Pons (tissue), 1 donor: ENCODE measurements at regions not wholly inside any gene's neighbourhood (a gene's known extent, or its start where the extent isn't known, plus 50 kb on each side); places are given as distances from the start of the nearest gene placed in this dataset.
"Not testable (repeated sequence)": the region's sequence is repeated elsewhere in the genome, so short reads cannot be mapped to it uniquely, and the experiment has no call there.

ENCODE experiments used
- DNase-seq: peaks from one replicate; pipeline ENCODE4 v3.0.0-alpha.2; 2016; ENCODE audit warnings: low spot score

- no peak for DNase-seq
Measured at GRCh38 chr9:11144746-11145145, 531.9 kb upstream of the PTPRD start.

- no peak for DNase-seq
Measured at GRCh38 chr9:11148189-11148588, 535.4 kb upstream of the PTPRD start.

GRCh38 chr9:11149065-11149464 is 536.3 kb upstream of the PTPRD start:
- DNase-seq = no peak

- DNase-seq = no peak
Measured at GRCh38 chr9:11158063-11158462, 545.3 kb upstream of the PTPRD start.

- no peak for DNase-seq
Measured at GRCh38 chr9:11158676-11159075, 545.9 kb upstream of the PTPRD start.

GRCh38 chr9:11159318-11159862 is 546.6 kb upstream of the PTPRD start:
- no peak for DNase-seq

GRCh38 chr9:11163843-11164242 is 551.0 kb upstream of the PTPRD start:
- DNase-seq = no peak

- no peak for DNase-seq
Measured at GRCh38 chr9:11182001-11182400, 569.2 kb upstream of the PTPRD start.

GRCh38 chr9:11190719-11191118 is 577.9 kb upstream of the PTPRD start:
- no peak for DNase-seq

GRCh38 chr9:11192993-11193392 is 580.2 kb upstream of the PTPRD start:
- DNase-seq = no peak

GRCh38 chr9:11194246-11194645 is 581.4 kb upstream of the PTPRD start:
- no peak for DNase-seq

GRCh38 chr9:11196840-11197365 is 584.1 kb upstream of the PTPRD start:
- not testable (repeated sequence) for DNase-seq

- peak; percentile 7 for DNase-seq
Measured at GRCh38 chr9:11199335-11199734, 586.5 kb upstream of the PTPRD start.

- no peak for DNase-seq
Measured at GRCh38 chr9:11204521-11204920, 591.7 kb upstream of the PTPRD start.

GRCh38 chr9:11206925-11207324 is 594.1 kb upstream of the PTPRD start:
- no peak for DNase-seq

GRCh38 chr9:11233696-11234095 is 620.9 kb upstream of the PTPRD start:
- DNase-seq = no peak

GRCh38 chr9:11235061-11235460 is 622.3 kb upstream of the PTPRD start:
- no peak for DNase-seq

GRCh38 chr9:11241779-11242178 is 629.0 kb upstream of the PTPRD start:
- DNase-seq = no peak

- no peak for DNase-seq
Measured at GRCh38 chr9:11257992-11258391, 645.2 kb upstream of the PTPRD start.

GRCh38 chr9:11269036-11269435 is 656.2 kb upstream of the PTPRD start:
- no peak for DNase-seq

- no peak for DNase-seq
Measured at GRCh38 chr9:11275158-11275695, 662.4 kb upstream of the PTPRD start.

GRCh38 chr9:11312966-11313365 is 700.2 kb upstream of the PTPRD start:
- DNase-seq = no peak

- DNase-seq = no peak
Measured at GRCh38 chr9:11318946-11319345, 706.1 kb upstream of the PTPRD start.

- DNase-seq = peak; percentile 78
Measured at GRCh38 chr9:11319538-11319937, 706.7 kb upstream of the PTPRD start.
